ENCODE measurements at regions not wholly inside any gene's neighbourhood (a gene's known extent, or its start where the extent isn't known, plus 50 kb on each side); places are given as distances from the start of the nearest gene placed in this dataset.

GRCh38 chr2:175233135-175233719 is 51.7 kb upstream of the ATP5MC3 start:
- DNase-seq: no peak

Measured in NCI-H526 treated with DMSO at 0.1 percent for 48 hours (cell line).